Stimulated activated CD4-positive, alpha-beta T cell treated with anti-CD3 and anti-CD28 coated beads, Interleukin-2, amount 100 ng/mL, for 24 hours (primary cell): ENCODE measurements at regions not wholly inside any gene's neighbourhood (a gene's known extent, or its start where the extent isn't known, plus 50 kb on each side); places are given as distances from the start of the nearest gene placed in this dataset.
"Not testable (repeated sequence)": the region's sequence is repeated elsewhere in the genome, so short reads cannot be mapped to it uniquely, and the experiment has no call there.

Experiments
- DNase-seq, 2 donors: peaks; one replicate each; pipeline ENCODE4 v3.0.0-alpha.2; 2020

- DNase-seq: no peak
Observed at GRCh38 chr4:117014236-117014635, 71.1 kb downstream of the TRAM1L1 start.

- DNase-seq: no peak
Observed at GRCh38 chr4:117010671-117011070, 74.7 kb downstream of the TRAM1L1 start.

GRCh38 chr4:117001077-117001476 is 84.3 kb downstream of the TRAM1L1 start:
- no peak for DNase-seq

GRCh38 chr4:116982656-116983055 is 102.7 kb downstream of the TRAM1L1 start:
- no peak for DNase-seq

GRCh38 chr4:116980436-116980835 is 104.9 kb downstream of the TRAM1L1 start:
- DNase-seq: not testable (repeated sequence)

GRCh38 chr4:116959045-116959444 is 126.3 kb downstream of the TRAM1L1 start:
- no peak for DNase-seq

GRCh38 chr4:116953947-116954346 is 131.4 kb downstream of the TRAM1L1 start:
- no peak for DNase-seq

- no peak for DNase-seq
Observed at GRCh38 chr4:116952530-116953136, 132.7 kb downstream of the TRAM1L1 start.

GRCh38 chr4:116949856-116950255 is 135.5 kb downstream of the TRAM1L1 start:
- DNase-seq: no peak

- no peak for DNase-seq
Observed at GRCh38 chr4:116942315-116942714, 143.1 kb downstream of the TRAM1L1 start.

GRCh38 chr4:116930329-116930728 is 155.0 kb downstream of the TRAM1L1 start:
- no peak for DNase-seq

GRCh38 chr4:116926631-116927295 is 158.6 kb downstream of the TRAM1L1 start:
- no peak for DNase-seq

- DNase-seq: no peak
Observed at GRCh38 chr4:116925900-116926457, 159.4 kb downstream of the TRAM1L1 start.

GRCh38 chr4:116923389-116923788 is 162.0 kb downstream of the TRAM1L1 start:
- DNase-seq: no peak

- no peak for DNase-seq
Observed at GRCh38 chr4:116913451-116913850, 171.9 kb downstream of the TRAM1L1 start.

GRCh38 chr4:116906758-116907157 is 178.6 kb downstream of the TRAM1L1 start:
- DNase-seq: no peak

- no peak for DNase-seq
Observed at GRCh38 chr4:116899561-116899960, 185.8 kb downstream of the TRAM1L1 start.

- no peak for DNase-seq
Observed at GRCh38 chr4:116885579-116885978, 199.8 kb downstream of the TRAM1L1 start.

- DNase-seq: no peak
Observed at GRCh38 chr4:116882503-116882902, 202.9 kb downstream of the TRAM1L1 start.

- DNase-seq: no peak
Observed at GRCh38 chr4:116881077-116881476, 204.3 kb downstream of the TRAM1L1 start.

- no peak for DNase-seq
Observed at GRCh38 chr4:116880625-116881024, 204.8 kb downstream of the TRAM1L1 start.

GRCh38 chr4:116878280-116878679 is 207.1 kb downstream of the TRAM1L1 start:
- DNase-seq: no peak

GRCh38 chr4:116877069-116877468 is 208.3 kb downstream of the TRAM1L1 start:
- DNase-seq: no peak

GRCh38 chr4:116872941-116873340 is 212.4 kb downstream of the TRAM1L1 start:
- no peak for DNase-seq

GRCh38 chr4:116872308-116872707 is 213.1 kb downstream of the TRAM1L1 start:
- no peak for DNase-seq
